ENCODE measurements at regions not wholly inside any gene's neighbourhood (a gene's known extent, or its start where the extent isn't known, plus 50 kb on each side); places are given as distances from the start of the nearest gene placed in this dataset.

- intact Hi-C loops (cut with micrococcal nuclease): no loop called here
- POLR2A ChIA-PET: no interaction called here
- no TSS peak for BruUV-seq (replicated peaks)
Measured at GRCh38 chr15:94066046-94066445, 165.3 kb upstream of the MCTP2 start.

More at GRCh38 chr15:94066046-94066445, 165.3 kb upstream of the MCTP2 start:
- TF ChIP-seq EGR1 (IDR thresholded peaks at IDR 0.05; ENCODE audit: low read depth) (no peak), SP1 (IDR thresholded peaks at IDR 0.05; ENCODE audit: low read depth) (no peak), CTCF (IDR thresholded peaks at IDR 0.05 in 2 of 3, conservative IDR thresholded peaks at IDR 0.05 in 1 of 3; ENCODE audit: borderline replicate concordance in 1 of 3, insufficient read depth in 1 of 3, low read depth in 2 of 3, low read length in 2 of 3) (no peak), CEBPB (IDR thresholded peaks at IDR 0.05; ENCODE audit: low read depth) (no peak), ELF1 (IDR thresholded peaks at IDR 0.05; ENCODE audit: borderline replicate concordance, low read depth) (no peak), RAD21 (IDR thresholded peaks at IDR 0.05; ENCODE audit: low read depth) (no peak), ZNF274 (IDR thresholded peaks at IDR 0.05; ENCODE audit: low read depth, low read length) (no peak)
- Histone ChIP-seq H3K9me2 (ENCODE audit: insufficient read depth) (no peaks in the 10 kb centered on the region), H2AFZ (ENCODE audit: low read depth, low read length, poor library complexity, severe bottlenecking) (no peak overlapping the region), H3K27me3 (ENCODE audit: insufficient read depth, low read length) (no peaks in the 10 kb centered on the region), H3K79me2 (ENCODE audit: insufficient read depth, low read length) (no peaks in the 10 kb centered on the region), H3K4me2 (ENCODE audit: low read length) (no peak overlapping the region), H3K27ac (ENCODE audit: low read depth, low read length) (no peak overlapping the region), H3K4me1 (ENCODE audit: control insufficient read depth in 1 of 2, insufficient read depth in 2 of 2, low read length in 2 of 2) (no peaks in the 10 kb centered on the region), H4K20me1 (ENCODE audit: insufficient read depth) (no peaks in the 10 kb centered on the region), H3K9me3 (ENCODE audit: control insufficient read depth in 1 of 2, insufficient read depth in 1 of 2, low read depth in 1 of 2, low read length in 2 of 2) (no peaks in the 10 kb centered on the region), H3K4me3 (replicated peaks in 1 of 2; ENCODE audit: low read depth in 1 of 2, low read length in 2 of 2) (no peak overlapping the region), H3K9ac (ENCODE audit: low read length) (no peak overlapping the region), H3K36me3 (ENCODE audit: control insufficient read depth in 1 of 2, insufficient read depth in 2 of 2, low read length in 2 of 2) (no peaks in the 10 kb centered on the region)
- RAD21 ChIA-PET (ENCODE audit: low non-redundant PET in 1 of 2, low total read pairs in 2 of 2, uncharacterized antibody in 2 of 2, unreplicated experiment in 2 of 2): no interaction called here
- CTCF ChIA-PET: no interaction called here
- ATAC-seq: no peak
- DNase-seq (ENCODE audit: low read depth, low spot score): no peak
